D341Med (cell line): ENCODE measurements at regions not wholly inside any gene's neighbourhood (a gene's known extent, or its start where the extent isn't known, plus 50 kb on each side); places are given as distances from the start of the nearest gene placed in this dataset.

Experiments
- DNase-seq: peaks from one replicate; pipeline ENCODE4 v3.0.0; 2012; ENCODE audit warnings: low spot score

- no peak for DNase-seq
Measured at GRCh38 chrX:27924718-27925117, 56.5 kb downstream of the DCAF8L1 start.

GRCh38 chrX:27924261-27924660 lies 57.0 kb downstream of the DCAF8L1 start:
- DNase-seq: no peak

GRCh38 chrX:27918799-27919198 lies 62.5 kb downstream of the DCAF8L1 start:
- DNase-seq: peak; percentile 17

- DNase-seq: no peak
Measured at GRCh38 chrX:27917713-27918500, 63.3 kb downstream of the DCAF8L1 start.

- no peak for DNase-seq
Measured at GRCh38 chrX:27915617-27916016, 65.6 kb downstream of the DCAF8L1 start.

GRCh38 chrX:27910412-27910811 lies 70.8 kb downstream of the DCAF8L1 start:
- no peak for DNase-seq

GRCh38 chrX:27903960-27904359 lies 77.3 kb downstream of the DCAF8L1 start:
- DNase-seq: no peak

- no peak for DNase-seq
Measured at GRCh38 chrX:27893871-27894270, 86.1 kb downstream of the MAGEB10 start.

- DNase-seq: no peak
Measured at GRCh38 chrX:27893211-27893610, 85.4 kb downstream of the MAGEB10 start.

- no peak for DNase-seq
Measured at GRCh38 chrX:27890611-27891010, 82.8 kb downstream of the MAGEB10 start.

- no peak for DNase-seq
Measured at GRCh38 chrX:27889878-27890277, 82.1 kb downstream of the MAGEB10 start.

- DNase-seq: no peak
Measured at GRCh38 chrX:27884654-27885053, 76.9 kb downstream of the MAGEB10 start.

- no peak for DNase-seq
Measured at GRCh38 chrX:27883468-27884092, 75.8 kb downstream of the MAGEB10 start.

- no peak for DNase-seq
Measured at GRCh38 chrX:27882695-27883094, 74.9 kb downstream of the MAGEB10 start.

GRCh38 chrX:27878862-27879261 lies 71.1 kb downstream of the MAGEB10 start:
- DNase-seq: no peak
